Lower leg skin (tissue), 3 donors: ENCODE measurements at regions not wholly inside any gene's neighbourhood (a gene's known extent, or its start where the extent isn't known, plus 50 kb on each side); places are given as distances from the start of the nearest gene placed in this dataset.

Experiments
- POLR2A ChIP-seq, 2 donors: fragments of 450-650 bp; IDR thresholded peaks; one replicate each; pipeline ENCODE4 v1.6.1; 2016 to 2017; ENCODE audit warnings: antibody characterized with exemption in 2 of 2, mild to moderate bottlenecking in 1 of 2, moderate library complexity in 1 of 2
- TF ChIP-seq, protein P1 (sequence below), 3 donors: fragments of 450-650 bp; IDR thresholded peaks; one replicate each; pipeline ENCODE4 v1.5.1; 2016; ENCODE audit warnings: antibody characterized with exemption in 3 of 3, mild to moderate bottlenecking in 3 of 3, moderate library complexity in 2 of 3

GRCh38 chr14:37810094-37810801 is 214.8 kb downstream of the TTC6 start:
- TF ChIP-seq, protein P1, sequence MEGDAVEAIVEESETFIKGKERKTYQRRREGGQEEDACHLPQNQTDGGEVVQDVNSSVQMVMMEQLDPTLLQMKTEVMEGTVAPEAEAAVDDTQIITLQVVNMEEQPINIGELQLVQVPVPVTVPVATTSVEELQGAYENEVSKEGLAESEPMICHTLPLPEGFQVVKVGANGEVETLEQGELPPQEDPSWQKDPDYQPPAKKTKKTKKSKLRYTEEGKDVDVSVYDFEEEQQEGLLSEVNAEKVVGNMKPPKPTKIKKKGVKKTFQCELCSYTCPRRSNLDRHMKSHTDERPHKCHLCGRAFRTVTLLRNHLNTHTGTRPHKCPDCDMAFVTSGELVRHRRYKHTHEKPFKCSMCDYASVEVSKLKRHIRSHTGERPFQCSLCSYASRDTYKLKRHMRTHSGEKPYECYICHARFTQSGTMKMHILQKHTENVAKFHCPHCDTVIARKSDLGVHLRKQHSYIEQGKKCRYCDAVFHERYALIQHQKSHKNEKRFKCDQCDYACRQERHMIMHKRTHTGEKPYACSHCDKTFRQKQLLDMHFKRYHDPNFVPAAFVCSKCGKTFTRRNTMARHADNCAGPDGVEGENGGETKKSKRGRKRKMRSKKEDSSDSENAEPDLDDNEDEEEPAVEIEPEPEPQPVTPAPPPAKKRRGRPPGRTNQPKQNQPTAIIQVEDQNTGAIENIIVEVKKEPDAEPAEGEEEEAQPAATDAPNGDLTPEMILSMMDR (IDR thresholded peaks at IDR 0.05): no peak
- TF ChIP-seq POLR2A (IDR thresholded peaks at IDR 0.05): no peak
